GM21529 (cell line): ENCODE measurements at regions not wholly inside any gene's neighbourhood (a gene's known extent, or its start where the extent isn't known, plus 50 kb on each side); places are given as distances from the start of the nearest gene placed in this dataset.
"Not testable (repeated sequence)": the region's sequence is repeated elsewhere in the genome, so short reads cannot be mapped to it uniquely, and the experiment has no call there.

Experiments used
- ATAC-seq: cut with Tn5 transposase; IDR thresholded peaks from one replicate; pipeline ENCODE4 v1.9.1; 2021; ENCODE audit not compliant: unreplicated experiment

DNA sequence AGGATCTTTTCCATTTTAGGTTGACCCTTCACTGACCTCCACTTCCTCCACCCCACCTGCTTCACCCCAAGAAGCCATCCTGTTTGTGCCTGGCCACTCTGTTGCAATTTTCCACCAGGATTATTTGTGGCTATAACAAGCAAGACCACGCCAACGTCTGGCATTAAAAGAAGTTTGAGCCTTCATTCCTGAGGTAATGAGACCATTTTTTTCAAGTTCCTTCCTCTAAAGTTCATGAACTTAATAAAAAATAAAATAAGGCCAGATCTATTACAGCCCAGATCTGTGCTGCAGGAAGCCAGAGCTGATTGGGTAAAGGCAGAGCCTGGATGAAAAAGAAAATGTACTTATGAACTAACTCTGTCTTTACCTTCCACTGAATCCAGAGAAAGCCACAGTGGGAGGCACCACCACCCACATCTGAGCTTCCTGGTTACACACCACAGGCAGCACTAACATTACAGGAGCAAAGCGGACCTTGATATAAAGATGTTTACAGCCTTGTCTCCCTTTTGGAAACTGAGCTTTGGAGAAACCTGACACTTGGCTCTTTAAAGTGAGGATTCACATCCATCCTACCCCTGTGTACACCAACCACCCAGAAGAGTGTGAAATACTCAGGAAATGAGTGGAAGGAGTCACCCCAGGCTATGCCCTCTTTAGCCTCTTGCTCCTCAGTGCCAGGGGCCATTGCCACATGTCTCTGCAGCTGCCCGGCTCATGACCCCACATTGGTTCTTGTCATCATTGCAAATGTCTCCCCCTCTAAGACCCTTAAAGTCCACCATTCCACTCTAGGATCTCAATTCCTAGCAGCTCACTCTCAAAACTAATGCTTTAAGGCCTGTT lies 293.6 kb downstream of the PLPP3 start:
- ATAC-seq: no peak

DNA sequence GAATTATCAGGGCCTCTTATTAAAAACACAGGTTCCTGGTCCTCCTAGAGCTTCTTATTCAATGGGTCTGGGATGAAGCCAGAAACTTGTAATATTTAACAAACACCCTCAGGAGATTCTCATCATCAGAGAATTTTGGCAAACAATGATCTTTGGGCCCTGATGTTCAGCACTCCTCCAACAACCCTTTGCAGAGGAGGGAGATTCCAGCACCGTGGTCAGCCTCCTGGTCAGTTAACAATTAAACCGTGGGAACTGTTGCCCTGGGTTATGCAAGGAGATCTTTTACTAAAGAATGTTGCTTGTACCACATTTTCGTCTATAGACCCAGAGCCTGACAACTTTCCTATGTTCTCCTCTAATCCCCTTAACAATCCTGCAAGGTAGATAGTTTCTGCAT lies 294.4 kb downstream of the PLPP3 start:
- ATAC-seq: no peak

DNA sequence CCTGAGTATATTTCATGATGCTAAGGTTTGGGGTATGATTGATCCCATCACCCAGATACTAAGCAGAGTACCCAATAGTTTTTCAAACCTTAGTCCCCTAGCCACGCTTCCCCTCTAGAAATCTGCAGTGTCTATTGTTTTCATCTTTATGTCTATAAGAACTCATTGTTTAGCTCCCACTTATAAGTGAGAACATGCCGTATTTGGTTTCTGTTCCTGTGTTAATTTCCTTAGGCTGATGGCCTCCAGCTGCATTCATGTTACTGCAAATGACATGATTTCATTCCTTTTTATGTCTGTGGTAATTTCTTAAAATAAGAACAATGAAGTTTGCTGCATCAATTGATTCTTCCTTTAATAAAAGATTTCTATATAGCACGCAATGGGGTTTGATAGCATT lies 301.3 kb downstream of the PLPP3 start:
- no peak for ATAC-seq

DNA sequence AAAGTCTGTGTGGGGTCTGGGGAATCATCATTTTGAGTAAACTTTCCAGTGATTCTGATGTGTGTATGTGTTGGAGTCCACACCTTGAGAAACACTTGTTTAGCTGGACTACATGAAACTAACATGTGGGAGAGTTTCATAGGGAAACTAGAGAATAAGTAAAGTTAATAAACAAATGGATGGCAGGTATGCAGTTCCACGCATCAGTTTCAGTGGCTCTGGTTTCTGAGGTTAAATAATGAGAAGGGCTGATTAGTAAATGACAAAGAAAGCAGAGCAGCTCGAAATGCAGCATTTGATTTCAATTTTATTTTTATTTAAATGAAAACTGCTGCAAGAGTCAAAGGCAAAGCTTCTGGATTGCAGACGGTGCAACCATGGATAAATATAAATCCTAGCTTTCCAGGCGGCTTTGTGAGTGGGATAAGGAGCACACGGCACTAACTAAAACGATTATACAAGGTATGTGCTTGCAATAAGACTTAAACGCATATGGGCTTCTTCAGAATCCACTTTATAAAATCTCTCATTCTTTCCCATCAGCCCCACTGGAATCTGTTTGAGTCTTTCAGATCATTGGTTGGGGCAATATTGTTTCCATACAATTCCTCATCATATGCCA lies 310.7 kb downstream of the PLPP3 start:
- ATAC-seq: no peak

DNA sequence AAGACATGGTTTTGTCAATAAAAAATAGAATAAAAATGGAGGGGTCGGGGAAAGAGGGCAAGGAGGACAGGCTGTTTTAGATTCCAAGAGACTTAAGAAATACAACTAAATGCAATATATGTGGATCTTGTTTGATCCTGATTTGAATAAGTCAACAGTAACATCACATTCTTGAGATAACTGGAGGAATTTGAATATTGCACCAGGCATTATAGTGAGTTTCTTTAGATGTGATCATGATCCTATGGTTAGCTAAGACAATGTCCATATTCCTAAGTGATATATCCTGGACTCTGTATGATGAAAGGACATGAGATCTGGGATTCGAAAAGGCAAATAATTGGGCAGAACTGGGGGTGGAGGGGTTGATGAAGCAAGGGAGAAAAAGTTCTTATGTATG lies 311.8 kb downstream of the PLPP3 start:
- no peak for ATAC-seq

DNA sequence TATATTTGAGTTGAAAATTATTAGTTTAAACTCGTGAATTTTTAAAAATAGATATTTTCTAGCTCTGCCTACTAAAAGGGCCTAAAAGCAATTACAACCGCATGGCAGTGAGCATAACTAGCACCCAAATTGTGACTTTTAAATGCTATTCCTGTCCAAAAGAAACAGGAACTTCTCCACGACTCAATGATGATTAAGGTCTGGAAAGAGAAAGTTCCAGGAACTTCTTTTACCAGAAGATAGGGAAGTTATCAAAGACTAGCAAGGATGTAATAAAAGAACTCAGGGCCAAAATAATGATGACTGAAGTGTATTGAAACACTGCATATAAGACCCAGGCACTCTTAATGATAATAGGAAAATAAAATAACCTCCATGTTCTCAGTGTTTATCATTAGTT lies 313.0 kb downstream of the PLPP3 start:
- ATAC-seq: no peak

DNA sequence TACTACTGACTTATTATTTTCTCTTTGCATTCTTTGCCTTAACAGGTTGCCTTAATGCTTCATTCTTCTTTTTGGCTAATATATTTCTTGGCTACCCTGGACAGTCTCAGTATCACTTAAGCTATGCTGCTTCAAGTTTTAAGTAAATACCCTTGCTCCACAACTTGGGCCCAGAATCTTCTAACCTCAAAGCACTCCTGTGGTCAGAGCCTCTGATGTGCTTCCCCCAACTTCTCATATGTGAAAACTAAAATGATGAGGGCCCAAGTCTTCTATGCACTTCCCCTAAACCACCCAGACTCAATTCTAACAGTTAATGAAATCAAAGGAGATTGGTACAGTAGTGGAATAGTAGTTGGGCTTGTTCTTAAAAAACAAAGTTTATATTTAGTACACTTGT lies 314.1 kb downstream of the PLPP3 start:
- ATAC-seq: no peak

DNA sequence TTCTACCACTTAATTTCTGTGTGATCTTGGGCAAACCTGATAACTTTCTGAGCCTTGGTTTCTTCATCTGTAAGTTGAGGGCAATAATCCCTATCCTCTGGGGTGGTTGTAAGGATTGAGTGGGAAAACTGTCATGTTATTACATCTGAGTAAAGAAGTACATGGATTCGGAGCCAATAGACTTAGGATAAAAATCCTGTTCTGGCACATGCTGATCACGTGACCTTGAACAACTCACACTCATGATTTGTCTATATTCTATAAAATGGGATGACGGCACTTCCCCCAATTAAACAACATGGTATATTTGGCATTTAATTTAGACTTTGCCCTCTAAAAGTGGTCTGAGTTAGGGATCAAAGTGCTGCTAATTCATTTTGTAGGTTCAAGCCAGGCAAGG lies 315.5 kb downstream of the PLPP3 start:
- no peak for ATAC-seq

DNA sequence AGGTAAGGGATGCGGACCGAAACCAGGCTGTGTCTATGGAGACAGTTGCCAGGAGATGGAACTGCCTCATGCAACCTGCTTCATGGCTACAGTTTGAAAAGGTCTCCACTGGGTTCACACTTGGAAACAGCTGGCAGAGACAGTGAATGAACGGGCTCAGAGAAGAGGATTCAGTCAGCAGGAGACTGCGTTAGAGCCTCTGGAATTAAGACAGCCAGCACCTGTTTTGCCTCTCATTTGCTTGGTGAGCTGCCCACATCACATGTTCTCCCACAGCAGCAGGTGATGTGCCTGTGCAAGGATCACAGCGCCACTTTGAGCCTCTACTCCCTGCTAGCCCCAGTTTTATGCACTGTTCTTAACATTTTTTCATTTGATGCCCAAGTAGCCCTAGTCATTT lies 321.0 kb downstream of the PLPP3 start:
- no peak for ATAC-seq

DNA sequence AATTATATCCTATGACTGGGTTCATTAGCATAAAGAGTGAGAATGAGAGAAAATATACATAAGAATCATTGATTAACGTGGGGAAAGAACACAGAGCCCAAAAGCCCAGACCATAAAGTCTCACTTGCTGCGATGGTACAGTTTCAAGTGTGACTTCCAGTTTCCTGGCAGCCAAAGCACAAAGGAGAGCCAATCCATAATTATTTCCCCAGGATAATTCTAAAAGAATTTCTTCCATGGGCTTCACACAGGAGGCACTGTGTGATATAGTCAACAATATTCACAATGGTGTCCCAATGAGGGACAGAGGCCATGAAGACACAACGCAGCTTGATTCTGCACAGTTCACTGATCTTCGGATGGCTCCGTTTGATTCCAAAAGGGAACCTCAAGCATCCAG lies 321.6 kb downstream of the PLPP3 start:
- no peak for ATAC-seq

DNA sequence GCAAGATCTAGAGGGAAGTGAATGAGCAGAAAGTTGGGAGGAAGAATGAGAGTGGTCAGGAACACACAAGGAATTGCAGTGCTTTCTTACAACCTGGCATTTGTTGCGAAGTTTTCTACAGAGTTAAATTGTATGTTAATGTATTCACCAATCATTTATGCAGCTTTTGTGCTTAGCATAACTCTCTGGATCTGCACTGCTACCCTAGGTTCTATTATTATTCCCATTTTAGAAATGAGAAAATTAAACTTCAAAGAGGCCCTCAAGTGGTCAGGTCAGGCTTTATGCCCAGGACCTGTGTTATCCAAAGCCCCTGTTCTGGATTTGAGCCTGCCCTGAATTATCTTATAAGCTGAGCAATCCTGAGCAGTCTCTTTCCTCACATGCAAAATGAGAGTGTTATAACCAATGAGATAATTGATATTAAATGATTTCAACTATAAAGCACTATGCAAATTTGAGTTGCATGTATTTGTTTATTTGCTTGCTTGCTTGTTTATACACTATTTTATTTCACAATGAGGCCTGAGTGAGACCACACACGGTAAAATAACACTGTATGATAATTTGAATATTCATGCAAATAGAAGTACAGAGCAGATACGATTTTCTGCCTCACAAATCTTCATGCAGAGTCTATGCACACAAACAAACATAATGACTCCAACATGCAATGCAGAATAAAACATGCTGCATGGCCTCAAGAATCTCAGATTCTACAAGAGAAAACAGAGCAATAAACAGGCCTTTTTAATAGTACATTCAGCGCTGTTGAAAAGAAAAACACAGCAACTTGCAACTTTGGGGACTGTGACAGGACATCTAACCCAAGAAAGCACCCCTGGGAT lies 323.0 kb downstream of the PLPP3 start:
- ATAC-seq: no peak

DNA sequence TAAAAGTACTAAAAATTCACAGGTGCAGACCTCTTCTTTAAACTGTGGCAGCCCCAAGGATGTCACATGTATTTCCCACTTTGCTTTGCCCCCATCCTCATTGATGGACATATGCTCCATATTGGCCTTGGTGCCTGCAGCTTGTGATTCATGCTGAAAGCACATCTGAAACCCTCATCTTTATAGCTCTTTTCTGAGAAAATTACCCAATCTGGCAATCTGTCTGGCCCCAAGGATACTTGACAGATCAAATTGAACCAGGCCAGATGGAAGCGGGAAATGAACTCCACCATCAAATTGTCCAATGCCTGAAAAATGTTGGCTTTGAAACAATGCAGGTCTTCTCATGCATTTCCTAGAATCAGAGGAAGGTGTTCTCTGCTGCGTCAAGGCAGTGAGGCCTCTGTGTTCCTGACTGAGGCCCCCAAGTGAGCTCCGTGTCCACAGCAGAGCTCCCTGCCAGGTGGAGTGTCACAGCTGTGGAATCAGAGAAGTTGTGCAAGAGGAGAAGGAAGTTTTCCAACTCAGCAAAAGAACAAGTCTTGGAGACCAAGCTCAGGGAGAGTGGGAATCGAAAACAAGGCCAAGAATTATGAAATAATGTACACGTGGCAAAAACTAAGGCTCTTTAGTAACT lies 323.7 kb downstream of the PLPP3 start:
- no peak for ATAC-seq

DNA sequence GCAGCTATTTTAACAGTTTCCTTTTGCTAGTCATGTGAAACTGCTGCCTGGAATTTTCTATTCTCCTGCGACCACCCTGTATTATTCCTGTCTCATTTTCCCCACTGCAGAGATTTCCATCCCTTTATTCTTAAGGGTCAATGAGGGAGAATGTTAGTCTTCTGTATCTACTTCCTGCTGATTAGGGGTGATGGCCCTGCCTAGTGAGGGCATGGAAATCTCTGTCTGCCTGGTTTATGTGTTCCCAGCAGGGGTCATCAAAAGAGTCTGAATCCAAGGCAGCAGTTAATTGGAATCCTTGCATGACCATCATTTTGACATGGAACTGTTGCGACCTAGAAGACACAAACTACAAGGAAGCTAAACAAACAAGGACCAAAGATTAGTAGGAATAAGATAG lies 325.2 kb downstream of the PLPP3 start:
- no peak for ATAC-seq

DNA sequence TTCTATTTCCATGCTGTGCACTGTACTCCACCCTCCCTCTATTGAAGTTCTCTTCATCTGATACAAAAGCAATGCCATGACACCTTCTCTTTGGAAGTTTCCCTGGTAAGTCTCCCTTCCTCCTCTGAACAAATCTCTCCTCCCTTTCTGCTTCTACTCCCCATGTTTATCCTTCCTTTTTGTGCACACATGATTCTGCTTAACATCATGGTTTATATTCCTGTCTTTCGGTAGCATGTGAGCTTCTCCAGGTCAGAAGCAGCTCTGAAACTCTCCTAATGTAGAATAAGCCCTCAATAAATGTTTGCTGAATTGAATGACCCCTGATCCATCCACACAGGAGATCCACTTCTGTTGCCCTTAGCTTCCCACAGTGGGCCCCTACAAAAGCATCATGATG lies 328.6 kb downstream of the PLPP3 start:
- ATAC-seq: no peak

DNA sequence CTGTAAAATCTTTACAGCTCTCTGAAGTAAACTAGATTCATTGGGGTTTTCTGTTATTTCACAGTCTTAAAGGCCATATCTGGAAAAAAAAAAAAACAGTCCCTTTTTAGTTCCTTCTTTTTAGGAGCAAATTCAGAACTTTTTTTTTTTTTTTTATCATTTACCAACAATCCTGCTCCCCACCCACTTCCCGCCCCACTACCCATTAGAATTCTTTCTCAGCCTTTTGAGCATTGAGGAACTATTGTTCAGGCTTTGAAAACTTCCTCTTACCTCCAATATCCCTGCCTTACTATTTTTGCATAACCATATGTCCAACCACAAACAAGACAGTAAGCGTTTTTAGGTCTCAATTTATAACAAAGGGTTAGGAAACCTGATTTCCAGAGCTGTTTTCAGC lies 330.1 kb downstream of the PLPP3 start:
- ATAC-seq: no peak

DNA sequence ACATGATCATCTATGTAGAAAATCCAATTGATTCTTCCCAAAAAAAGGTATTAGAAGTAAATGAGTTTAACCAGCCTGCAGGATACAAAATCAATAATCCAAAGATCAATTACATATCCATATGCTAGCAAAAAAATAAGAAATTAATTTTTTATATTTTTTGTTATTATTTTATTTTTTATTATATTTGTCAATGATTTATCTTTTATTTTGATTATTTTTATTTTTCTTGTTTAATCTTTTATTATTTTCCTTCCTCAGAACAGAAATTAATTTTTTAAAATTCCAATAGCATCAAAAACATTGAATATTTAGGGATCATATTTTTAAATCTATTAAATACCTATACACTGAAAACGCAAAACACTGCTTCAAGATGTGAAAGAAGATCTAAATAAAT lies 331.2 kb downstream of the PLPP3 start:
- no peak for ATAC-seq

DNA sequence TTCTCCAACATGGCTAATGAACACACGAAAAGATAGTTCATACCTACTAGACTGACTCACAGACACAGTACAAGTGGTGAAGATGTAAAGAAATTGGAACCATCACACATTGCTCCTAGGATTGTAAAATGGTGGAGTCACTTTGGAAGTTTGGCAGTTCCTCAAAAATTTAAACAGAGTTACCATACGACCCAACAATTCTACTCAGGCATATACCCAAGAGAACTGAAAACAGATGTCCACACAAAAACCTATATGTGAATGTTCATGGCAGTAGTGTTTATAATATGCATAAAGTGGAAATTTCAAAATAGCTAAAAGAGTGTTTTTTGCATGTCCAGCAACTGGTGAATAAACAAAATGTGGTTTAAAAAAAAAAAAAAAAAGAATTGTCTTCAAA lies 332.6 kb downstream of the PLPP3 start:
- ATAC-seq: not testable (repeated sequence)

DNA sequence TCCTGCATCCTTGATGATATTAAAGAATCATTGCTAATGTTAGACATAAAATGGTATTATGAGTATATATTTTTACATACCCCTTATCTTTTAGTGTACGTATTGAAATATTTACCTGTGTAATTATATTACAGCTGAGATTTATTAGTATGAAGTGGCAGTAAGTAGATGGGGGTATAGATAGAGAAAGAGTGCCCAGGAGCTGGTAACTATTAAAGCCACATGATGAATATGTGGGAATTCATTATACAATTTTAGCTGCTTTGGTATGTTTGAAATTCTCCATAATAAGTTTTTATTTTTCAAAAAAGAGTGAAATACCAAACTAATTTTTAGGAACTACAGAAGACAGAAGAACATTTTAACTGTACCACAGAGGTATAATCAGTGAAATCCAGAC lies 339.0 kb downstream of the PLPP3 start:
- ATAC-seq: no peak

DNA sequence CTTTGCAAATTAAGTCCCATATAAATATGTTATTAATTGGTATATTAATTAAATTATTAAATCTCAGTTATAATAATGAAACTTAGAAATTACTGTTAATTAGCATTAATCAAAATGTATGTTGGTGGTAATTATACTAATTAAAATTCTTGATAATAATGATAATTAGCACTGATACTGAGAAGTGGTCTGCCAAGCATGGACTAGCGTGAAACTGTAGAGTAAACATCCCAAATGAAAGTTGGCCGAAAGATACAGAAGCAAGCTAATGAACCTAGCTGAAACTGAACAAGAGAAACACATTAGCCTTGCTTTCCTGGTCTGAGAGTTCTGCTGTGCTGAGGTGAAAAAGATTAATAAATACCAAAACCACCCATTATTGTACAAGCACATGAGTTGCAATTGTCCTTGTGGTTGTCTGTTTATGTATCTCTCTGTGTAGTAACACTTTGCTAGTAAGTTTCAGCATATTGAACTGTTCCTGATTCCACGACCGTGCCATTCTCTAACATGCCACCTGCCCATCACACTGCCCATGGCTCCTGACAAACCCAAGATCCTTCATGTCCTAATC lies 341.8 kb downstream of the PLPP3 start:
- no peak for ATAC-seq

DNA sequence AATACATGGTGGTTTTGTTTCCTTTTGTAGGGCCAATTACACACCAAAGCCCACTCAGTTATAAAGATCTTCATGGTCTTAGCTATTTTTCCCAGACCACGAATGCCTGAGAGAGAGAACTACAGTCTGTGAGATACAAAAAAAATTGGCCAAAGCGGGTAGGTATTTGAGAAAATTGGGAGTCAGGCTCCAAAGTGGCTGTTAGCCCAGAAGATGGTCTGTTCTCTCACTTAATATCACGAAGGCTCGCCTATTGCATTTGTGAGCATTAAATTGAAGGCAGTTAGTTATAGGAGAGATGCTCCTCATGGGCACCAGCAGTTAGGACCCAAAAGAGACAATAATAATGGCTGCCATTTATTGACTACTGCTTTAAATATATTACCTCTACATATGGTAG lies 342.7 kb downstream of the PLPP3 start:
- no peak for ATAC-seq

DNA sequence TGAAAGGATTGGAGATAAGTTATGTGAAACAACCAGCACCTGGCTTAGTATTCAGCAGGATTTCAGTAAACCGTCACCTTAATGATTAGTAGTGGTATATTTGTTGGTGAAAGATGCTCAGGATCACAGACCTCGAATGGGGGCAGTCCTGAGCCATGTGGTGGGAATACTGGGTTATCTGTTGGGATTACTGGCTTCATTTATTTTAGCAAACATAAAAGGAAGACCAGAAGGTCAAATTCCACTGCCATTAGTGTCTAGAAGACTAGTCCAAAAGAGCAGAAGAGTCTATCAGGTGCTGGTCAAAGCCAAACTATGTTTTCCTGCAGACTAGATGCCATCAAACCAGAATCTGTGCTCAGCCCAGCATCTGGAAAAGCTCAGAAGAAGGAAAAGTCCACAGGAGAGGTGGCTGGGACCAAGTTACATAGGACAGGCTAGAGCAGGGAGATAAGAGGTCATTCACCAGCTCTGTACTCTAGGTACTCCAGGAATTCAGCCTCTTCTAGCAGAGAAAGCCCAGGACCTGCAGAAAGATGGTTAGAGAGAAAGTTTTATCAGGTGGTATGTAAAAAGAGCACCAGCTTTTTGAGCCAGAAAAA lies 343.4 kb downstream of the PLPP3 start:
- ATAC-seq: no peak
